GM12878 (cell line): ENCODE measurements at regions not wholly inside any gene's neighbourhood (a gene's known extent, or its start where the extent isn't known, plus 50 kb on each side); places are given as distances from the start of the nearest gene placed in this dataset.

Experiments
- BCL11A ChIP-seq: IDR thresholded peaks from 2 replicates; pipeline ENCODE4 v1.6.1; 2011; ENCODE audit warnings: low read depth, low read length
- EZH2 ChIP-seq: IDR thresholded peaks from 2 replicates; pipeline ENCODE4 v1.6.1; 2012; ENCODE audit warnings: low read depth, mild to moderate bottlenecking, control low read depth, inconsistent platforms, low read length, borderline replicate concordance; ENCODE audit not compliant: control insufficient read depth
- GABPA ChIP-seq: IDR thresholded peaks from 2 replicates; pipeline ENCODE4 v1.6.1; 2014; ENCODE audit warnings: antibody characterized with exemption, low read depth, mild to moderate bottlenecking, inconsistent platforms
- JUND ChIP-seq: IDR thresholded peaks from 2 replicates; pipeline ENCODE4 v1.6.1; 2012; ENCODE audit warnings: low read depth, mild to moderate bottlenecking, low read length, improper control_type of control experiment, moderate library complexity
- PML ChIP-seq: IDR thresholded peaks from 2 replicates; pipeline ENCODE4 v1.6.1; 2012; ENCODE audit warnings: low read length, inconsistent platforms
- POLR2A ChIP-seq: IDR thresholded peaks from 2 replicates; pipeline ENCODE4 v1.6.1; 2011; ENCODE audit warnings: low read depth, mild to moderate bottlenecking, low read length
- POLR2AphosphoS2 ChIP-seq: IDR thresholded peaks from 2 replicates; pipeline ENCODE4 v1.6.1; 2011; ENCODE audit warnings: low read depth, mild to moderate bottlenecking, low read length, improper control_type of control experiment, moderate library complexity
- SIN3A ChIP-seq: IDR thresholded peaks from 2 replicates; pipeline ENCODE4 v1.6.1; 2012; ENCODE audit warnings: low read depth, low read length, improper control_type of control experiment
- SRF ChIP-seq, 2 experiments: IDR thresholded peaks; 2 replicates each; pipeline ENCODE4 v1.6.1; 2011; ENCODE audit warnings: low read depth in 2 of 2, low read length in 2 of 2, mild to moderate bottlenecking in 1 of 2, moderate library complexity in 1 of 2
- TAF1 ChIP-seq: IDR thresholded peaks from 2 replicates; pipeline ENCODE4 v1.6.1; 2011; ENCODE audit warnings: mild to moderate bottlenecking, low read depth, low read length, borderline replicate concordance
- TCF12 ChIP-seq: IDR thresholded peaks from 2 replicates; pipeline ENCODE4 v1.6.1; 2011; ENCODE audit warnings: low read depth, mild to moderate bottlenecking, low read length
- TF ChIP-seq, protein P1 (sequence below): fragments of 450-650 bp; IDR thresholded peaks from 2 replicates; pipeline ENCODE4 v1.6.1; 2016; ENCODE audit warnings: mild to moderate bottlenecking
- TF ChIP-seq, protein P2 (sequence below): fragments of 450-650 bp; IDR thresholded peaks from 2 replicates; pipeline ENCODE4 v1.6.1; 2017; ENCODE audit warnings: mild to moderate bottlenecking

DNA sequence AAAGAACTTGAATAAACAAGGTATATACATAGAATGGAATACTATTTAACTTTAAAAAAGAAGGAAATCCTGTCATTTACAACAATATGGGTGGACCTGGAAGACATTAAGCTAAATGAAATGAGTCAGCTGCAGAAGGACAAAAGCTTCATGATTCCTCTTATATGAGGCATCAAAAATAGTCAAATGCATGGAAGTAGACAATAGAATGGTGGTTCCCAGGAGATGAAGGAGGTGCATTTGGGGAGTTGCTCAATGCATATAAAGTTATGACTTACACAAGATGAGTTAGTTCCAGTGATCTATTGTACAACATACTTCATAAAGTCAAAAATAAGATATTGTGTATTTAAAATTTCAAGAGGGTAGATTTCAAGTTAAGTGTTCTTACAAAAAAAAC, 426.1 kb upstream of the UBE2E3 start:
- TF ChIP-seq PML: no peak
- TF ChIP-seq SIN3A: no peak
- TF ChIP-seq POLR2A: no peak
- no peak for TF ChIP-seq JUND
- no peak for TF ChIP-seq GABPA
- no peak for TF ChIP-seq TAF1
- TF ChIP-seq, protein P1, sequence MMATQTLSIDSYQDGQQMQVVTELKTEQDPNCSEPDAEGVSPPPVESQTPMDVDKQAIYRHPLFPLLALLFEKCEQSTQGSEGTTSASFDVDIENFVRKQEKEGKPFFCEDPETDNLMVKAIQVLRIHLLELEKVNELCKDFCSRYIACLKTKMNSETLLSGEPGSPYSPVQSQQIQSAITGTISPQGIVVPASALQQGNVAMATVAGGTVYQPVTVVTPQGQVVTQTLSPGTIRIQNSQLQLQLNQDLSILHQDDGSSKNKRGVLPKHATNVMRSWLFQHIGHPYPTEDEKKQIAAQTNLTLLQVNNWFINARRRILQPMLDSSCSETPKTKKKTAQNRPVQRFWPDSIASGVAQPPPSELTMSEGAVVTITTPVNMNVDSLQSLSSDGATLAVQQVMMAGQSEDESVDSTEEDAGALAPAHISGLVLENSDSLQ: no peak
- TF ChIP-seq, protein P2, sequence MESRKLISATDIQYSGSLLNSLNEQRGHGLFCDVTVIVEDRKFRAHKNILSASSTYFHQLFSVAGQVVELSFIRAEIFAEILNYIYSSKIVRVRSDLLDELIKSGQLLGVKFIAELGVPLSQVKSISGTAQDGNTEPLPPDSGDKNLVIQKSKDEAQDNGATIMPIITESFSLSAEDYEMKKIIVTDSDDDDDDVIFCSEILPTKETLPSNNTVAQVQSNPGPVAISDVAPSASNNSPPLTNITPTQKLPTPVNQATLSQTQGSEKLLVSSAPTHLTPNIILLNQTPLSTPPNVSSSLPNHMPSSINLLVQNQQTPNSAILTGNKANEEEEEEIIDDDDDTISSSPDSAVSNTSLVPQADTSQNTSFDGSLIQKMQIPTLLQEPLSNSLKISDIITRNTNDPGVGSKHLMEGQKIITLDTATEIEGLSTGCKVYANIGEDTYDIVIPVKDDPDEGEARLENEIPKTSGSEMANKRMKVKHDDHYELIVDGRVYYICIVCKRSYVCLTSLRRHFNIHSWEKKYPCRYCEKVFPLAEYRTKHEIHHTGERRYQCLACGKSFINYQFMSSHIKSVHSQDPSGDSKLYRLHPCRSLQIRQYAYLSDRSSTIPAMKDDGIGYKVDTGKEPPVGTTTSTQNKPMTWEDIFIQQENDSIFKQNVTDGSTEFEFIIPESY: no peak
- TF ChIP-seq EZH2: no peak
- no peak for TF ChIP-seq BCL11A
- no peak for TF ChIP-seq POLR2AphosphoS2
- TF ChIP-seq SRF (IDR thresholded peaks at IDR 0.05; ENCODE audit: low read depth in 2 of 2, low read length in 2 of 2): no peak
- TF ChIP-seq TCF12: no peak
